ENCODE measurements at regions not wholly inside any gene's neighbourhood (a gene's known extent, or its start where the extent isn't known, plus 50 kb on each side); places are given as distances from the start of the nearest gene placed in this dataset.

GRCh38 chr18:2376707-2377106, 194.6 kb downstream of the METTL4 start:
- no peak for TF ChIP-seq CTCF (IDR thresholded peaks at IDR 0.05)
- TF ChIP-seq POLR2AphosphoS5 (IDR thresholded peaks at IDR 0.05; ENCODE audit: insufficient read depth in 1 of 2, low read depth in 1 of 2) = no peak
